Mucosa of descending colon (tissue), 3 donors: ENCODE measurements at regions not wholly inside any gene's neighbourhood (a gene's known extent, or its start where the extent isn't known, plus 50 kb on each side); places are given as distances from the start of the nearest gene placed in this dataset.

ENCODE experiments used
- ATAC-seq: fragments of 200-7000 bp; cut with Tn5 transposase; one replicate; pipeline ENCODE4 v1.9.1; 2020; ENCODE audit warnings: mild to moderate bottlenecking, moderate library complexity
- DNase-seq, 3 donors: peaks; one replicate each; pipeline ENCODE4 v3.0.0-alpha.2; 2020
- H3K36me3 ChIP-seq: fragments of 200-600 bp; one replicate; pipeline ENCODE4 v1.8.0; 2021; ENCODE audit warnings: low read depth, mild to moderate bottlenecking
- H3K4me1 ChIP-seq: fragments of 200-600 bp; one replicate; pipeline ENCODE4 v1.8.0; 2021; ENCODE audit warnings: low read depth, mild to moderate bottlenecking
- H3K4me3 ChIP-seq: fragments of 200-600 bp; one replicate; pipeline ENCODE4 v1.8.0; 2021; ENCODE audit warnings: mild to moderate bottlenecking
- H3K9me3 ChIP-seq: fragments of 200-600 bp; one replicate; pipeline ENCODE4 v1.8.0; 2021; ENCODE audit warnings: mild to moderate bottlenecking
- intact Hi-C, 2 donors: fragments of 100-400 bp; cut with DNase I in 1 of 2; cut with micrococcal nuclease in 1 of 2; formaldehyde crosslinking; loops; one replicate each; pipeline versions ENCODE4 v1.11.0 to v1.11.1; 2022; cut with DNase I, micrococcal nuclease
- TF ChIP-seq, protein P1 (sequence below): fragments of 200-600 bp; IDR thresholded peaks from one replicate; pipeline ENCODE4 v1.8.0; 2022; ENCODE audit warnings: antibody characterized with exemption, mild to moderate bottlenecking
- donor health status: DM: no; HTN: no; CAD: no; lungs with moderate emphysema.
- donor health status: DM: no; HTN: no; CAD: no.
- donor health status: DM: no; HTN: yes; CAD: no.

DNA sequence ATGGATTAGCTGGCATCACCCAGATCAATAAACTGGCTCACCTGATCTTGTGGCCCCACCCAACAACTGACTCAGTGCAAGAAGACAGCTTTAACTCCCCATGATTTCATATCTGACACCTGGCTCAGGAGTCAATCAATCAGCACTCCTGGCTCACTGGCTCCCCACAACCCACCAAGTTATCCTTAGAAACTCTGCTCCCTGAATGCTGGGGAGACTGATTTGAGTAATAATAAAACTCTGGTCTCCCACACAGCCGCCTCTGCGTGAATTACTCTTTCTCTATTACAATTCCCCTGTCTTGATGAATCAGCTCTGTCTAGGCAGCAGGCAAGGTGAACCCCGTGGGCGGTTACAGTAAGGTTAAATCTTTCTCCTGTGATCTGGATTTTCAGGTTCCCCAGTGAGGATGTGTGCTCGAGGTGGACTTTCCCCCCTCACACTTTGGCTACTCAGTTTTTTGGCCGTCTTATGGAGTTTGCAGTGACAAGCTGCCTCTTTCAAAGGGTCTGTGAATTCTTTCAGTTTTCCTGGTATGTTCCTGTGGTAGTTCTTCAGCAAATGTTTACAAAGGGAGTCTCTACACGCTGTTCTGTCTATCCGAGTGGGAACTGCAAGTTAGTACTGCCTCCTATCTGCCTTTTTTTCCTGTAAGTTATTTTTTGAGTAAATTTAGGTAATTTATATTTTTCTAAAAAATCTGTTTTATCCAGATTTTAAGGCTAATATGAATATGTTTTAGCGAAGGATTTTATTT is 500.2 kb upstream of the NUDT12 start:
- Histone ChIP-seq H3K4me3 (no peak overlapping the region), H3K4me1 (peaks cover 3% of the 10 kb centered on the region), H3K36me3 (no peaks in the 10 kb centered on the region), H3K9me3 (no peaks in the 10 kb centered on the region)
- ATAC-seq (peak; percentile 77), DNase-seq (peak in 1 of 3 donors; percentile 6)
- intact Hi-C loops: no loop called here
- TF ChIP-seq, protein P1, sequence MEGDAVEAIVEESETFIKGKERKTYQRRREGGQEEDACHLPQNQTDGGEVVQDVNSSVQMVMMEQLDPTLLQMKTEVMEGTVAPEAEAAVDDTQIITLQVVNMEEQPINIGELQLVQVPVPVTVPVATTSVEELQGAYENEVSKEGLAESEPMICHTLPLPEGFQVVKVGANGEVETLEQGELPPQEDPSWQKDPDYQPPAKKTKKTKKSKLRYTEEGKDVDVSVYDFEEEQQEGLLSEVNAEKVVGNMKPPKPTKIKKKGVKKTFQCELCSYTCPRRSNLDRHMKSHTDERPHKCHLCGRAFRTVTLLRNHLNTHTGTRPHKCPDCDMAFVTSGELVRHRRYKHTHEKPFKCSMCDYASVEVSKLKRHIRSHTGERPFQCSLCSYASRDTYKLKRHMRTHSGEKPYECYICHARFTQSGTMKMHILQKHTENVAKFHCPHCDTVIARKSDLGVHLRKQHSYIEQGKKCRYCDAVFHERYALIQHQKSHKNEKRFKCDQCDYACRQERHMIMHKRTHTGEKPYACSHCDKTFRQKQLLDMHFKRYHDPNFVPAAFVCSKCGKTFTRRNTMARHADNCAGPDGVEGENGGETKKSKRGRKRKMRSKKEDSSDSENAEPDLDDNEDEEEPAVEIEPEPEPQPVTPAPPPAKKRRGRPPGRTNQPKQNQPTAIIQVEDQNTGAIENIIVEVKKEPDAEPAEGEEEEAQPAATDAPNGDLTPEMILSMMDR: no peak

DNA sequence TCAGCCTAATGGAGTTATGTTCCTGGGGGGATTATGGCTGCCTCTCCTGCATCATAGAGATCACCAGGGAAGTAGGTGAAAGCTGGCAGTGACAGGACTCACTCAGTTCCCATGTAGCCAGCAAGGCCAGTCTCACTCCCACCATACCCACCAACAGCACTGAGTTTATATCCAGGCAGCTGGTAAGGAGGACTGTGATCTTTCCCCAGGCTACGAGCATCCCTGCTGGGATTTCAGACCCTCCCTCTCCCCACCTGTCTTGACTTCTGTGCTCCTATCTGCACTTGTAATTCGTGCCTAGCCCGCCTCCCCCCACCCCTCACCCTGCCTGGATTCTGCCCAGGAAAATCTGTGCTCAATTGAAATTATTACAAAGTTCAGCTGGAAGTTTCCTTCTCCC is 499.1 kb upstream of the NUDT12 start:
- no peak overlapping the region for H3K4me3 ChIP-seq
- DNase-seq (no peak), ATAC-seq (no peak)
- no peaks in the 10 kb centered on the region for H3K9me3 ChIP-seq
- TF ChIP-seq, protein P1: no peak
- H3K4me1 ChIP-seq: peaks cover 3% of the 10 kb centered on the region
- no peaks in the 10 kb centered on the region for H3K36me3 ChIP-seq
- intact Hi-C loops: no loop called here

DNA sequence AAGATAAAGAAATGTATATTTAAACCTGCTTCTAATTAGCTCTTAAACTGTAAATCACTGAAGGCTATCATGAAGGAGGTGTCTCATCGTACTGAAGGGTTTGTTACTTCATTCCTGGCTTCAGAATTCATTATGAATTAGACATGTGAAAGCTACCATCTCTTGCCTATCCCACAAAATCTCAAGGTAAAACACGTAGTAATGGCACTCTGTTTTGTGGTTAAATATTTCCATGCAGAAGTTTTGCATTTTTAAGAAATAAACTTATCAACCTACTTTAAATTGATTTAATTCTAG is 490.7 kb upstream of the NUDT12 start:
- Histone ChIP-seq H3K9me3 (no peaks in the 10 kb centered on the region), H3K36me3 (no peaks in the 10 kb centered on the region), H3K4me1 (no peaks in the 10 kb centered on the region), H3K4me3 (no peak overlapping the region)
- no peak for DNase-seq
- ATAC-seq: no peak
- intact Hi-C loops: no loop called here
- TF ChIP-seq, protein P1: no peak

DNA sequence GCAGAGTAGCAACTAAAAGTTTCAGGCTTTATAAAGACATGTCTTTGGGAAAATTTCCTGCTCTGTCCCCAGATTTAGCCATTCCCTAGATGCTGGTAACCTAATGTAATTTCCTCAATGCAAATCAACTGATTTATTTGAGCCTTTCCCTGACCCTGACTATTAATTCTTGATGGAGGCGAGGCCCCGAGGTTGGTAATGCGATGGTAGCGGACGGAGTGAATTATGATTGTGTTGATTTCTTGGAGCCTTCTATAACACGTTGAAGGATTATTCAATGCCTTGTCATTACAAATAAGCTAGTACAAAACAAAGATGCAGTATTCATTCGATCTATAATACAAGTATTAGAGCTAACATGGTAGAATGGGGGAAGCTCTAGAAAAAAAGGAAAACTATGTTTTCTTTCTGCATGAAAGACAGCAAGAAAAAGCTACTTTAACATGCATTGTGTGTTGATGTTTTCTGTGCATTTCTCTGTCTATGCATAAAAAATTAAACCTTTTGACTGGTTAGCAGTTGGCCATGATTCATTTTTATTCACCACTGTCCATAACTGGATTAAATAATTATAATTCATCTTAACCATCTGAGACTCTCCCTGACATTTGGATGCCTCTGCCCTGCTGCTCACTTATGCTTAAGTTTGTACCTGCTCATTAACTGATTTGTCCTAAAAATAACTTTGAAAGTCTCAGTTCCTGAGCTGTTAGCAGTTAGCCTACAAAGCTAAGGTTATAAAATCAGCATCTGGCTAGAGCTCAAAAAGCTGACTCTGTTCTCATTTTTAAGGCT is 490.2 kb upstream of the NUDT12 start:
- H3K4me3 ChIP-seq: no peak overlapping the region
- no peaks in the 10 kb centered on the region for H3K9me3 ChIP-seq
- H3K4me1 ChIP-seq: no peaks in the 10 kb centered on the region
- intact Hi-C loops: no loop called here
- ATAC-seq: no peak
- TF ChIP-seq, protein P1: no peak
- H3K36me3 ChIP-seq: no peaks in the 10 kb centered on the region
- no peak for DNase-seq

DNA sequence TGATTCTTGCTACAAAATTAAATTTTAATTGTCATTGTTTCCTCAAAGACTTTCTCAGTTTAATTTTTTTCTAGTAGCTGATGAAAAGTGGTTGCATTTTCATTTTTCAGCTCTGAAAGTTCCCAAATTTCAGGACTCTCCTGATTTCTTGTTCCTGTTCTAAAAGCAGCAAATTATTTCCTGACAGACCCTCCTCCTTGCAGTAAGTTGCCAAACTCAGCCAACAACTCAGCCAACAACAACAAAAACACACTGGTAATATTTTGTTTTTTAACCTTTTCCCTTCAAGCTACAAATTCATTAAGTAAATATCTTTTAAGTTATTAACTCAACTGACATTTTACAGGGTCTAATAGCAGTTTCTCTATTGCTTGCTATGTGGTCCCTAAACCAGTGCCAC is 487.8 kb upstream of the NUDT12 start:
- Histone ChIP-seq H3K4me1 (no peaks in the 10 kb centered on the region), H3K9me3 (no peaks in the 10 kb centered on the region), H3K36me3 (no peaks in the 10 kb centered on the region), H3K4me3 (no peak overlapping the region)
- intact Hi-C loops: no loop called here
- TF ChIP-seq, protein P1: no peak
- no peak for ATAC-seq
- no peak for DNase-seq
